Bronchial epithelial cell (primary cell): ENCODE measurements at regions not wholly inside any gene's neighbourhood (a gene's known extent, or its start where the extent isn't known, plus 50 kb on each side); places are given as distances from the start of the nearest gene placed in this dataset.
A peak's percentile ranks its signal among the peaks of the same experiment; 100 is the strongest.

Source experiments
- DNase-seq: peaks from one replicate; pipeline ENCODE4 v3.0.0-alpha.2; 2010; ENCODE audit warnings: low read depth
- FAIRE-seq: peaks from 2 replicates; lab custom pipeline; 2011; peaks lifted over from hg19 to GRCh38; lab: Jason Lieb, UNC
- H3K27me3 ChIP-seq: 2 replicates; pipeline ENCODE4 v1.5.1; 2011; ENCODE audit warnings: low read length; ENCODE audit not compliant: control insufficient read depth, insufficient read depth
- H3K36me3 ChIP-seq: 2 replicates; pipeline ENCODE4 v1.5.1; 2011; ENCODE audit warnings: low read length; ENCODE audit not compliant: control insufficient read depth, insufficient read depth
- H3K4me3 ChIP-seq: 2 replicates; pipeline ENCODE4 v1.5.1; 2011; ENCODE audit warnings: mild to moderate bottlenecking, low read depth, low read length, control low read depth
- TF ChIP-seq, protein P1 (sequence below): IDR thresholded peaks from 2 replicates; pipeline ENCODE4 v1.5.1; 2011; ENCODE audit warnings: mild to moderate bottlenecking, moderate library complexity, low read length, control low read depth, inconsistent platforms; ENCODE audit not compliant: insufficient read depth, severe bottlenecking

DNA sequence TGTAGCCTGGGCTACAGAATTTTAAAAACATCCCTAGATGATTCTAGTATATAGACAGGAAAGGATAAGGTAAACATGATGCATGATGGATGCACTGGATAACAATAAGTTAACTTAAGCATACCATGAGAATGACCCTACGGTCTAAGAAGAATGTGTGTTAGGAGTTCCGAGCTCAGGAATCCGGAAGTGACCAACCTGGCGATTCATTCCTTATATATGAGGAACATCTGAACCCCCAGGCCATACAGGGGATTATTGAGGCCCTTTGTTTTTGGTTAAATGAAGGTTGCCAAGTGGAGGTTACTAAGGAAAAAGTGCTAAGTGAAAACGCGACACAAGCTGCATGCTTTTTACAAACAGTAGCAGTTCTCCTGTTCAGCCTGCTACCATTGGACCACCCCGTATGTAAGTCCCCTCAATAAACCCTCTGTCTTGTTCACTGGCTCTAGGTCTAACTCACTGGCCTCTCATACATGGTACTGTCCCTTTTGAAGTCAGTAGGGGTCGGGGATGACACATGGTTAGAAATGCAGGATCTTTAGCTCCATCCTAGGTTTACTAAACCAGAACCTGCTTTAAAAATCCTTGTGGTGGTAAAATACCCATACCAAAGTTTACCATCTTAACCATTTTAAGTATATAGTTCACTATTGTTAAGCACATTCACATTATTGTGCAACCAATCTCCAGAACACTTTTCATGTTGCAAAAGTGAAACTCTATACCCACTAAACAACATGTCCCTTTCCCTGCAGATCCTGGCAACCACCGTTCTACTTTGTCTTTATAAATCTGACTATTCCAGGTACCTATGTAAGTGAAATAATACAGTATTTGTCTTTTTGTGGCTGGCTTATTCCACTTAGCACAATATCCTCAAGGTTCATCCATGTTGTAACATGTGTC, 111.0 kb upstream of the MAP4K3 start:
- H3K36me3 ChIP-seq, result no peaks in the 10 kb centered on the region
- peak; percentile 96 for DNase-seq
- FAIRE-seq, result no peak
- no peak overlapping the region for H3K4me3 ChIP-seq
- H3K27me3 ChIP-seq, result no peaks in the 10 kb centered on the region
- TF ChIP-seq, protein P1, sequence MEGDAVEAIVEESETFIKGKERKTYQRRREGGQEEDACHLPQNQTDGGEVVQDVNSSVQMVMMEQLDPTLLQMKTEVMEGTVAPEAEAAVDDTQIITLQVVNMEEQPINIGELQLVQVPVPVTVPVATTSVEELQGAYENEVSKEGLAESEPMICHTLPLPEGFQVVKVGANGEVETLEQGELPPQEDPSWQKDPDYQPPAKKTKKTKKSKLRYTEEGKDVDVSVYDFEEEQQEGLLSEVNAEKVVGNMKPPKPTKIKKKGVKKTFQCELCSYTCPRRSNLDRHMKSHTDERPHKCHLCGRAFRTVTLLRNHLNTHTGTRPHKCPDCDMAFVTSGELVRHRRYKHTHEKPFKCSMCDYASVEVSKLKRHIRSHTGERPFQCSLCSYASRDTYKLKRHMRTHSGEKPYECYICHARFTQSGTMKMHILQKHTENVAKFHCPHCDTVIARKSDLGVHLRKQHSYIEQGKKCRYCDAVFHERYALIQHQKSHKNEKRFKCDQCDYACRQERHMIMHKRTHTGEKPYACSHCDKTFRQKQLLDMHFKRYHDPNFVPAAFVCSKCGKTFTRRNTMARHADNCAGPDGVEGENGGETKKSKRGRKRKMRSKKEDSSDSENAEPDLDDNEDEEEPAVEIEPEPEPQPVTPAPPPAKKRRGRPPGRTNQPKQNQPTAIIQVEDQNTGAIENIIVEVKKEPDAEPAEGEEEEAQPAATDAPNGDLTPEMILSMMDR, result no peak

DNA sequence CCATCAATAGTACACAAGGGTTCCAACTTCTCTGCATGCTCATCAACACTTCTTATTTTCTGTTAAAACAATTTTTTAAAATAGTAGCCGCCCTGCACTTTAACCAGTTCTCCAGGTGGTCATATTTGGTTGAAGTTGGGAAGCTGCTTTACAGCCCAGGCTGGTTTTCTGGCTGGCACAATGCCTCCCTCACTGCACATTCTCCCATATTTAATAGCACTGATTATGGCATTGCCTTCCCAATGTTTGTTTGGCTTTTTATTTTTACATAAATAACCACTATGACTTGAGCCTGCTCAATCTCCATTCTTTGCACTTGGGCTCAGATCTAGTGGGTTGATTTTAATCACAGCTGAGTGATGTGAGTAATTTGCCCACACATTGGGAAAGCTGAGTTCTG, 111.9 kb upstream of the MAP4K3 start:
- TF ChIP-seq, protein P1, result no peak
- H3K36me3 ChIP-seq, result no peaks in the 10 kb centered on the region
- H3K4me3 ChIP-seq, result no peak overlapping the region
- H3K27me3 ChIP-seq, result no peaks in the 10 kb centered on the region
- DNase-seq (no peak), FAIRE-seq (no peak)

DNA sequence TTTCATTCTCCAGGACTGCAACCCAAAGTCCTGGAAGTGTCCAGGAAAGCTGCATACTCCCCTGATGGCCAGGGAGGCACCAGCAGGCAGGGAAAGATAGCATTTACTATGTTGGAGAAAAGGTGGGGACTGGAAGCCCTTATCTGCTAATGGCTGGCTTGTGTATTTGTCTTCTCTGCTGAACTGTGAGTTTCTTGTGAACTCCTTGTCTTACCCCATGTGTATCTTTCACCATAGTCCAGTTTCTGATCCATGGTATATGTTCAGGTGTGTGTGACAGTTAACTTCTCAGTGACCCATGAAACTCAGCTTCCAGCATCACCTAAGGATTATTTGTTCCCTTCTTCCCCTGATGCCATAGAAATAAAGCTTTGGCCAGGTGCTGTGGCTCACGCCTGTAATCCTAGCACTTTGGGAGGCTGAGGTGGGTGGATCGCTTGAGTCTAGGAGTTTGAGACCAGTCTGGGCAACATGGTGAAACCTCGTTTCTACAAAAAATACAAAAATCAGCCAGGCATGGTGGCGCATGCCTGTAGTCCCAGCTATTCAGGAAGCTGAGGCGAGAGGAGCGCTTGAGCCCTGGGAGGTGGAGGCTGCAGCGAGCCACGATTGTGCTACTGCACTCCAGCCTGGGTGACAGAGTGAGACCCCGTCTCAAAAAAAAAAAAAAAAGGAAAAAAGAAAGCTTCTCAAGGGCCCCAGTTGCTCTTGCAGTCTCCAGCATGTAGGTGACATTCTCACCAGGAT, 112.8 kb upstream of the MAP4K3 start:
- H3K4me3 ChIP-seq, result no peak overlapping the region
- H3K36me3 ChIP-seq, result no peaks in the 10 kb centered on the region
- DNase-seq, result no peak
- H3K27me3 ChIP-seq, result no peaks in the 10 kb centered on the region
- no peak for FAIRE-seq
- TF ChIP-seq, protein P1, result no peak

DNA sequence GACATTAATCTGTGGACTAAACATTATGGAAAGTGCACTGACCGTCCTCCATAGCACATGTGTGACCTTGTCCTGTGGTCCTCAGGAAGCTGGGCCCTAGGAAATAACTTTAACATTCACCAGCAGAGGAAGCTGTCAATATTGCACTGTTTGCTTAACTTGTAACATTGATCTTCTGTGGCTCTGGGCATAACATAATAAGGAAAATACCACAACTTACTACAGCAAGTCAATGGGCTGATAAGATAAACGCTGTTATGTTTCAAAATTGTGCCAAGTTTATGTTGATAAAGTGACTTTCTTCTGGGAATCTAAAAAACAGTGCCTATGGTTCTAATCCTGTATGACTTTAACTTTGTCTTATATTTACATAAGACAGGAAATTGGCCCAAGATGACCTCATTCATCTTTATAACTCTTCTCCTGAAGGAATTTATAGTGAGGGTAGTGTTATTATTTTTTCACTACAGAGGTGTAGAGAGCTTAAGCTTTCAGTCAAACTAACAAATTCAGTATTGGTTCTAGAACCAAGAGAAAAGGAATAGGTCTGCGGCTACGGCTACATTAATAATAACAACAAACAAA, 113.7 kb upstream of the MAP4K3 start:
- no peak for FAIRE-seq
- peak; percentile 65 for DNase-seq
- H3K36me3 ChIP-seq, result no peaks in the 10 kb centered on the region

DNA sequence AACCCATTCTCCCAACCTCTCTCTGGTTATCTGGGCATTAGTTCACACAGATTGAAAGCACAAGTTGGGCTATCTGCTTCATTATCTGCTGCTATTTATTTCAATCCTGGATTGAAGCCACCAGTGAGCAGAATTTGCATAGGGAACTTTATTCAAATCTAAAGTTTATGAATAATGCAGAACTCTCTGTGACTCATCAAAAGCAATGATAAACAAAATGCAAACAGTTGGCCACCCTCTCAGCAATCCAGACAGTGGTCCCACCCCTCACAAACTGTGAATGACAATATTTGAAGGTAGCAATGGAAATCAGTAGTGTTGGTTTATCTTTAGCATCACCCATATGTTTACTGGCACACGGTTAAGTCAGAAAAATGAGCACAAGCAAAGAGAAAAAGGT, 106.8 kb upstream of the TMEM178A start:
- TF ChIP-seq, protein P1, result no peak
- no peak for DNase-seq
- no peak for FAIRE-seq

More for the DNA sequence above, 113.7 kb upstream of the MAP4K3 start:
- Histone ChIP-seq H3K4me3 (no peak overlapping the region), H3K27me3 (no peaks in the 10 kb centered on the region)
- TF ChIP-seq, protein P1, result no peak

More for the DNA sequence above, 106.8 kb upstream of the TMEM178A start:
- Histone ChIP-seq H3K27me3 (no peaks in the 10 kb centered on the region), H3K4me3 (no peak overlapping the region), H3K36me3 (no peaks in the 10 kb centered on the region)
